DMS153 treated with DMSO at 0.1 percent for 48 hours (cell line): ENCODE measurements at regions not wholly inside any gene's neighbourhood (a gene's known extent, or its start where the extent isn't known, plus 50 kb on each side); places are given as distances from the start of the nearest gene placed in this dataset.
A peak's percentile ranks its signal among the peaks of the same experiment; 100 is the strongest.
"Not testable (repeated sequence)": the region's sequence is repeated elsewhere in the genome, so short reads cannot be mapped to it uniquely, and the experiment has no call there.

Experiments used
- DNase-seq: peaks from one replicate; lab custom pipeline; 2025; ENCODE audit not compliant: unreplicated experiment; lab: John Stamatoyannopoulos, UW

GRCh38 chr6:94713446-94713845, 863.9 kb upstream of the MANEA start:
- DNase-seq, result no peak

- no peak for DNase-seq
These were observed 878.6 kb upstream of the MANEA start for GRCh38 chr6:94698773-94699172.

- not testable (repeated sequence) for DNase-seq
These were observed 890.1 kb upstream of the MANEA start for GRCh38 chr6:94687255-94687654.

- no peak for DNase-seq
These were observed 893.9 kb upstream of the MANEA start for GRCh38 chr6:94683409-94683808.

- DNase-seq, result no peak
These were observed 896.6 kb upstream of the MANEA start for GRCh38 chr6:94680669-94681212.

- DNase-seq, result no peak
These were observed 904.1 kb upstream of the MANEA start for GRCh38 chr6:94673251-94673650.

- DNase-seq, result no peak
These were observed 907.3 kb upstream of the MANEA start for GRCh38 chr6:94670017-94670416.

- DNase-seq, result no peak
These were observed 908.5 kb upstream of the MANEA start for GRCh38 chr6:94668876-94669275.

GRCh38 chr6:94658929-94659328, 918.4 kb upstream of the MANEA start:
- DNase-seq, result no peak

- no peak for DNase-seq
These were observed 926.1 kb upstream of the MANEA start for GRCh38 chr6:94651239-94651638.

GRCh38 chr6:94645191-94645590, 932.1 kb upstream of the MANEA start:
- no peak for DNase-seq

GRCh38 chr6:94639564-94639963, 937.8 kb upstream of the MANEA start:
- no peak for DNase-seq

- DNase-seq, result no peak
These were observed 940.5 kb upstream of the MANEA start for GRCh38 chr6:94636780-94637385.

GRCh38 chr6:94623586-94623985, 953.7 kb upstream of the MANEA start:
- DNase-seq, result no peak

- DNase-seq, result no peak
These were observed 954.6 kb upstream of the MANEA start for GRCh38 chr6:94622783-94623182.

- no peak for DNase-seq
These were observed 976.7 kb upstream of the MANEA start for GRCh38 chr6:94600636-94601035.

GRCh38 chr6:94597487-94597886, 979.8 kb upstream of the MANEA start:
- DNase-seq, result no peak

GRCh38 chr6:94590416-94590815, 986.9 kb upstream of the MANEA start:
- no peak for DNase-seq

GRCh38 chr6:94588301-94588700, 989.0 kb upstream of the MANEA start:
- no peak for DNase-seq

- no peak for DNase-seq
These were observed 993.1 kb upstream of the MANEA start for GRCh38 chr6:94584211-94584610.

- no peak for DNase-seq
These were observed 1006.8 kb upstream of the MANEA start for GRCh38 chr6:94570581-94570980.

GRCh38 chr6:94562846-94563245, 1014.5 kb upstream of the MANEA start:
- peak; percentile 17 for DNase-seq

- no peak for DNase-seq
These were observed 1017.4 kb upstream of the MANEA start for GRCh38 chr6:94559829-94560537.
